Thyroid gland (tissue), 4 donors: ENCODE measurements at regions not wholly inside any gene's neighbourhood (a gene's known extent, or its start where the extent isn't known, plus 50 kb on each side); places are given as distances from the start of the nearest gene placed in this dataset.

Experiments used
- CTCF ChIP-seq, 6 experiments: fragments of 200-600 bp in 3 of 6; fragments of 450-650 bp in 3 of 6; sonication (generic) in 3 of 6; IDR thresholded peaks; one replicate each; pipeline ENCODE4 v1.5.1; 2016 to 2019; ENCODE audit warnings: antibody characterized with exemption in 6 of 6, mild to moderate bottlenecking in 2 of 6, inconsistent platforms in 1 of 6, moderate library complexity in 1 of 6
- POLR2A ChIP-seq, 2 donors: fragments of 450-650 bp; IDR thresholded peaks; one replicate each; pipeline ENCODE4 v1.6.1; 2017; ENCODE audit warnings: antibody characterized with exemption in 2 of 2, mild to moderate bottlenecking in 2 of 2, moderate library complexity in 1 of 2

- TF ChIP-seq CTCF (IDR thresholded peaks at IDR 0.05) (no peak), POLR2A (IDR thresholded peaks at IDR 0.05) (no peak)
These were observed 666.7 kb upstream of the CDH18 start for GRCh38 chr5:20654746-20655145.
